Stimulated activated CD4-positive, alpha-beta T cell treated with anti-CD3 and anti-CD28 coated beads, TNF-alpha, amount 100 ng/mL, for 48 hours (primary cell): ENCODE measurements at regions not wholly inside any gene's neighbourhood (a gene's known extent, or its start where the extent isn't known, plus 50 kb on each side); places are given as distances from the start of the nearest gene placed in this dataset.

Source experiments
- DNase-seq, 3 donors: peaks; one replicate each; pipeline ENCODE4 v3.0.0-alpha.2; 2020; ENCODE audit warnings: low read depth in 3 of 3

DNA sequence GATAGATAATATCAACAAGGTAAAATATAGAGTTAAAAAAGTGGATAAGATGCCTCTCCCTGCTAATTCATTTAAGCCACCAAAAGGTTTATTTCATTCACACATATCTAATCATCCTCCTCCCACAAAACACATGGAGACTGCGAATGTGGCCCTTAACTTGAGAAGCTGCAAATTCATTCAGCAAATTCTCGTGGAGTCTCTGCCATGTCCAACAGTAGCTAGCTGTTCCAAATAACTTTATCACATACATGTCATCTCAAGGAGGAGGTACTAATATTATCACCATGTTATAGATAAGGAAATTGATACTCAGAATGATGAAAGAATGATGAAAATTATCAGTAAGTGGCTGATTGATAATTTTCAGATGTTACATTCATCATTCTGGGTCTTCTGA lies 950.2 kb downstream of the CDH11 start:
- DNase-seq, result no peak

DNA sequence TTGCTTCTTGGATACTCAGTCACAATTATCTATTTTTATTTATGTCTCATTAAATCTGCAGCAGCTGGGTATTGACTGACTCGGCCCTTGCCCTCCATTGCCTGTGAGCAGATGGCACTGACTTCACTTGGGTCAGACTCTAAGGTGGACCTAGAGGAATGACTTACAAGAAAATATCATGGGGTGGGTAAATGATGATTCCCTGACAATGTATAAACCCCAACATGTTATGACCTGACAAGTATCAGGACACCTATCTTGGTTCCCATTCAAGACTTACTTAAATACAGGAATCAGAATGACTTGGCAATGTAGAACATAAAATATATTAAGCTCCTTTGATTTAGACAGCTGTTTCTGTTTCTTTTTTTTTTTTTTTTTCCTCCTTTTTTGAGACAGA lies 953.5 kb downstream of the CDH11 start:
- DNase-seq, result no peak

DNA sequence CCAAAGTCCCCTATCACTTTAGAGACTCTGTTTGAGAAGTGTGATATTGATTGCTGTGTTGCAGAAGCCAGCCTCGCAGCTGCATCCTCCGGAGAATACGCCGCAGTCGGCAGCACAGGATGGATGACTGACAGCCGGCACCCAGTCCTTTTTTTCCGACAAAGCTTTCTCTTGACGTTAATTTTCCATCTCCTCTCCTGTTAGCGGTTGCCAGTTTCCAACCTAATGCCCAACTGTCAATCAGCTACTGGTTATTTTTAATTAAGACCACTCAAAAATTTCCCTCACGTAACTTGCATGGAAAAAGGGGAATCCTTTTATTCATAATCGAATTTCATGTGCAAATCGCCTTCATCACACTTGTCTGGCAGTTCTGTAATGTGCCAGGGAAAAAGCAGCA lies 953.9 kb downstream of the CDH11 start:
- no peak for DNase-seq

DNA sequence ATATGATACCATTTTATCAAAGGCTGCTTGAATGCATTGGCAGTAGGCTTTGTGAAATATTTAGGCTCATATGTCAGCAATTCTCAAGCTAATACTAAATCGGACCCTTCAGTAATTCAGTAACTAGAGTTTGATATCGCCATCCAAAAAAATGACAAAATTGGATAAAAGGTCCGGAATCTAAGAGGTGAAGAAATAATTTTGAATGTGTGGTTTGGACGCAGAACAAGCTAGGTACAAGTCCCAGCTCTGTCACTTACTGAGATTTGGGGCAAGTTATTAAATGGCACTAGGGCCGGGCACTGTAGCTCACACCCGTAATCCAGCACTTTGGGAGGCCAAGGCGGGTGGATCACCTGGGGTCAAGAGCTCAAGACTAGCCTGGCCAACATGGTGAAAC lies 956.5 kb downstream of the CDH11 start:
- DNase-seq, result no peak

DNA sequence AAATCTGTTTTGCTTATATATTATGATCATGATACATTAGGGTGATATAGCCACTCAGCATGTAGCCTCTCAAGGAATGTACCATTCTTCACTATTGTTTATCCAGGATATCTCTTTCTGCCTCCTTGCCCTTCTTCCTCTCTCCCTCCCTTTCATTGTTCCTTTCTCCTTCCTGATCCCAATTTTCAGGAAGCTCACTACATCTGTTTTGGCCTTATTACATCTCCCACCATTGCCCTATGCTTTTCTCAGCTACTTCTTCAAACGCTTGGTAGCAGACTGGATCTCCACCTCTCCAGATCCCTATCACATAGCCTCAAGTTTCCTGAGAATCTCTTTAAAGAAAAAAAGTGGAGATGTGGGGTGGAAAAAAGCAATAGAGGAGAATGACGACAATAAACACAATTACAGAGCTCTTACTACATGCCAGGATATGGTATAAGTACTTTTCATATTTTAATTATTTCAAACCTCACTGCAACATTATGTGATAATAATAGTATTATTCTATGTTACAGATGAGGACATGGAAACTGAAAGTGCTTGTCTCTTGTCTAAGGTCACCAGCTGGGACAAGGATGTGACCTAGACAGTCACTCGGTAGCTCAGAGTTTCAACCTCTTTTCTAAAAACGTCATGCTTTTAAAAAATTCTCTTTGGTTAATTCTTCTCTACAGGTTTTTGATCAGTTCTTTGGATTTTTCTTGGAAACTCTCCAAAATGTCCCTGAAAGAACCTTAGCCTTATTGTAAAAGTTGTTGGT lies 959.1 kb downstream of the CDH11 start:
- DNase-seq, result no peak

DNA sequence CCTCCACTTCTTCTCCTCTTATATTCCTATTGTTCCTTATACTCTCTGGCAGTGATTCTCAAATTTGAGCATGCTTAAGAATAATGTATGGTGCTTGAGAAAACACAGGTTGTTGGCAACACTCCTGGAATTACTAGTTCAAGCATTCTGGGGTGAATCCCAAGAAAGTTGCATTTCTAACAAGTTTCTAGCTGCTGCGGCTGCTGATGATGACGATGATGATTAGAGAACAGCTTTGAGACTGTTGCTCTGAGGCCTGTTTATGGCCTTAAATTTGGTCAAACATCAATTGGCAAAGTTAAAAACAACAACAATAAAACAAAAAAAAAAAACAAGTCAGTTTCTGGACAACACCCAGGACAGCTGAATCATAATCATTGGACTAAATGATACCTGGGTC lies 961.9 kb downstream of the CDH11 start:
- no peak for DNase-seq

DNA sequence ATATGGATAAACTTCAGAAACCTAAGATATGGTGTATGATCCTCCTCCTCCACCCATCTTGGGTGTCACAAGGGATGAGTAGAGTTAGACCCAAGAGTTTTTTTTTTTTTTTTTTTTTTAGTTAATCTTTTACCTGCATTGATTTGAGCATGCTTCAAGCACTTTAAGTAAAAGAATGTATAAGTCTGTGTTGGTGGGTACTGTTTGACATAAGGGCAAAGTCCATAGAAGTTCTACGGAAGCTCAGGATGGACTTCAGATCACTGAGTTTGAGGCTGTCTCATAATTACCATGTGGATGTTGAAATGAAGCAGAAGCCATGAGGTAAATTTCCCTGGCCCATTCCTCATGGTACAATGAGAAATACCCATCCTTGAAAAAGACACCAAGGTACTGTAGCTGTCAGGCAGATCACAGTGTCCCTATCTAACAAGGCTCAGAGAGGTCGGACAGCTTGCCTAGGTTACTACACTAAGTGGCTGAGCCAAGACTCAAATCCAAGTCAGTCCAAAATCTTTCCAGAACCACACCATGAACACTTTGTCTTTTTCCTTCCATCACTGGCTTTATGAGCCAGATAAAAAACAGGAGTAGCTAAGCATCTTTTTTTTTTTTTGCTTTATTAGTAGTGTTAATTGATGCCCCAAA lies 962.8 kb downstream of the CDH11 start:
- DNase-seq, result no peak

DNA sequence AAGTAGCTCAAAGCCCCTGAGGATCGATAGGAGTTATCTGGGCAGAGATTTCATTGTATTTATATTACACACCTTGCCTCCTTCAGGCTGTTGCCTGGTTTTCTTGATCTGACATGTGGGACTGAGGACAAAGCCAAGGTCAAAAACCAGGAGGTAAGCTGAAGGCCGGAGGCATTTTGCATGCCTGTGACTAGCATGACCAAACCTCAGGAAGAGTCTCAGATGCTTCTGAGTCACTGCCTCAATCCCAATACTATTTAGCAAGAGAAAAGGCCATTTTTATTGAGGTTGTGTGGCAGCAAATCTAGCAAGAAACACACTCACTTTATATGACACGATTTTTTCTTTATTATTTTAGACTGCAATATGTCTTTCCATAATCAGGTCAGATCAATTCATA lies 968.1 kb downstream of the CDH11 start:
- no peak for DNase-seq

DNA sequence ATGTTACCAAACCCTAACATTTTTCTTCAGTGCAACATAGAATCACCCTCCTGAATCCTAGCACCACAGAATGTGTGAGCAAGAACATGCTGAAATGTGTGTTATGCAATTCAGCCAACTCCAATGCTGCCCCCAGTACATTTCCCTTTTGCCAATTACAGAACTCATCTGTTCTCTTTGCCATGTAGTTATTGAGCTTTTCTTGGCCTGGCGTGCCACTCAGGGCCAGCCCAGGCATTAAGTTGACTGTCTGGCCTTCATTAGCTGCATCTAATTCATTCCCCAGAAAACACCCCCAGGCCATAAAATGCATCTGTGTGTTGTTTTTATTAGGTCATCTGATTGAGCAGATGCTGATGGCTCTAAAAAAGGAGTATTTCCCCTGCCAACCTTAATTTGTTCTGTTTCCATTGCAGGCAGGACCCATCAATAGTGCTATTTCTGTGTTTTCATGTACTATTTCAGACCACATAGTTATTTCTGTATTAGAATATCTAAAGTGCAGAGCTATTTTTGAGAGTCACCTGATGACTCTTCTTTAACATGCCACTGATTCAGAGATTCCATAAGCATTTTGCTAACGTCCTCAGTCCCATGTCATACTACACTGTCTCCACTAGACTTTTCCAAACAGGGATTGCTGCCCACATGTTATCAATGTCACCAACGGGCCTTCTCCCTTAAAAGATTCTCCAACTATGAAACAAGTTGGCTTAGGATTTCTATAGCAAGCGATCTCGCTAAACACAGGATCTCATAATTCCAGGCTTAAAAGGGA lies 969.7 kb downstream of the CDH11 start:
- no peak for DNase-seq

DNA sequence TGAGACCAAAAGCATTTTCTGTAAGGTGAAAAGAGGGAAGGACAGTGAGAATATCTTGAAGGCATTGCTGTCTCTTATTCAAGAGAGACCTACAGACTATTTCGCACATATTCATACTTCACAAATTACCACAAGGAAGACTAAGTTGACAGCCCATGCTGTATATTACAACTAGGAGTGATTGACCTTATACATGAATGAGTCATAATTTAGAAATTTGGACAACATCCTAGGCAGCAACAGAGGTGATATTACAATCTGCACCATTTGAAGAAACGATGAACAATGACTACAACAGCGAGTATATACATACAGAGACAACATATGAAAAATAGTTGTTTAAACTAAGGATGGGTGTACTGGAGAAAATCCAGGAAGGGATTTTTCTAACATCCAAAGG lies 971.7 kb downstream of the CDH11 start:
- DNase-seq, result no peak

DNA sequence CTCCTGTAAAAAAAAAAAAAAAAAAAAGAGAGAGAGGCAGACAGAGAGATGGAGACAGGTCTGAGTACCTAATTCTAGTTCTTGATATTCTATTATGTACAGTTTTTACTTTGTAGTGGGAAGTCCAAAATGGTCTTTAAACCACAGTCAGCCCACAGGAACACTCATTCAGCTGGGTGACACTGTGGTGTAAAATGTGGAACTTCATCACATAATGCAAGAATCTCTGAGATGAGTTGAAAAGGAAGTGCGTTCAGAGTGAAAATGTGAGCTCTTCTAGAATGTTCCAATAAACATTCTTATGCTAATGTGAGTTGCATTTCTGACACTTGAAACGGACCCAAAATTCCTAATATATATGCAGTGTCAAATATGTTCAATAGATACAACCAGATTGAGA lies 972.1 kb downstream of the CDH11 start:
- no peak for DNase-seq

DNA sequence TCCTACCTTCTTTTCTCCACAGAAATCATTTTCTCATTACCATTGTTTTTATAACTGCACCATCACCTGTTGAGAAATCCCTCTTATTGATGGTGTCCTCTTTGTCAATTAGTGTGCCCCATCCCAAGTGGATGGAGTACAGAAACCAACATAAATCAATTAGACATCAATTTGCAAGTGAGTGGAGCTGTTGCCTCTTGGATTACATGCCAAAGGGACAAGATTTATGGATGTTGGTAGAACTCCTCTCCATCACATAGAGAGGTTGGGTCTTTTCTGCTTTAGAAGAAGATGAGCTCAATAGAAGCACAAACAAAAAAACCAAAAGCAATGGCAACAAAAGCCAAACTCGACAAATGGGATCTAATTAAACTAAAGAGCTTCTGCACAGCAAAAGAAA lies 973.5 kb downstream of the CDH11 start:
- no peak for DNase-seq

DNA sequence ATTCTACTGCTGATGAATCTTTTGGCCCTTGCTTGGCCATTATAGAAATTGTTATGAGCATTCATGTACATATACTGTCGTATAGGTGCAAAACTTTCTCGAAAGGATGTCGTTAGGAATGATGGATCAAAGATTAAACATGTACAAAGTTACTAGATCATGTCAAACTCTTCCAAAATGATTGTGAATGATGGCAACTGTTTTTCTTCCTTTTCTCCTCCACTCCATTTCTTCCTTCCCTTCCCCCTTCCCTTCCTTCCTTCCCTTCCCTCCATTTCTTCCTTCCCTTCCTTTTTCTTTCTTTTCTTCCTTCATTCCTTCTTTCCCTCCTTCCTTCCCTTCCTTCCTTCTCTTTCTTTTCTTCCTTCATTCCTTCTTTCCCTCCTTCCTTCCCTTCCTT lies 973.9 kb downstream of the CDH11 start:
- no peak for DNase-seq

DNA sequence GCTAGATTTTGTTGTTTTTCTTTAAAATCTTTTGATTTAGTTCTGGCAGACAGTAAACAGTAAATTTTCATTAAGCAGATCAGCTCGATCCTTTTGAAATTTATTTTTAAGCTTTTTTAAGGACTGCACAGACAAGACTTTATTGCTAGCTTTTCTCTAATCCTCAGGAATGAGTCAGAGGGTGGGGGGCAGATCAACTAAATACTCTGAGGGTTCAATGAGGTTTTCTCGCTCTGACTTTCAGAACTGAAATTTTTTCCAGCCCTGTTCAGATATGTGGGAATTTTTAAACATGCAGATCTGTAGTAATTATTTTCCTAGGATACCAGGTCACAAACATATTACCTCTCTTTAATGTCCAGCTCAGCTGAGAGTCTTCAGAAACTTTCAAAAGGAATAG lies 977.2 kb downstream of the CDH11 start:
- DNase-seq, result no peak

DNA sequence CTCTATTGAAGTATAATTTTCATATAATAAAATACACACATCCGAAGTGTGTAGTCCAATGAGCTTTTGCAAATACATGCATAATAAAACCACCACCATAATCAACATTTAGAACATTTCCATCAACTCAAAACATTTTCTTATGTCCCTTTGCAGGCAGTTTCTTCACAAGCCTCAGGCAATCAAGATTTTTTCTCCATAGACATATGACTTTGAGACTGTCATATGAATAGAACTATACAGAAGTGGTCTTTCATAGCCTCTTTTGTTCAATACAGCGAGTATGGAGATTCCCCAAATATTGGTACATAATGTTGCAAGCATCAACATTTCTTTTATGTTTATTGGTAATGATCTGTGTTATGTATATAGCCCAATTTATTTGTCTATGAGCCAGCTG lies 983.2 kb downstream of the CDH11 start:
- no peak for DNase-seq

DNA sequence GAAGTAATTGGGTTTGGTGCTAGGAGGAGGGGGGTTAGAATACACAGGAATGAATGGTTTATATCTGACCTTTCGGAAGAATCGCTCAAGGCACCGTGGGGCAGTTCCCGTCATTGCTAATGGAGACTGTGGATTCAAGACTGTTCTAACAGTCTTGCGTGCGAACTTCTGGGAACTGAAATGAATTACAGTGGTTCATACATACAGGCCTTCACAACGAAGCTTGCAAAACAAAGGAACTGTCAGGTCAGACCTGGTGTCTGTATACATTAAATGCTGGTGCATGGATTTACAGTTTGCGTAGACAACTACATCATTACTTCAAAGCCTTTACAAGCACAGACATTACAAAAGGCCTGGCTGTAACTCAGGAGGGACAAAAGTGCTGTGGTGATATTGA lies 983.9 kb downstream of the CDH11 start:
- DNase-seq, result no peak

DNA sequence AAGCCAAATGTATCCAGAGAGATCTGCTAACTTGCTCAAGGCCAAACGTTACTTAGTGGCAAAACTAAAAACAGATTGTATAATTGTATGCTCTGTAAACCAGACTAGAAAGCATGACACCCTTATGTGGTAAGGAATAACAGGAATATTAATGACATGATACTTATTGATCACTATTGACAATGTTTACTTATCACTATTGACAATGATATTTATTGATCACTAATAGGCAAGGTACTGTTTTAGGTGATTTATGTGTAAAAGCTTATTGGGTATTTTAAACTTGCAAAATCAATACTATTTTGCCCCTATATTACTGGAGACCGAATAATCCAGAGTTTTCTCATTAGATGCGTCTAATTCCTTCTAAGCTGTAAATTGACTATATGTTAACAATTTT lies 985.1 kb downstream of the CDH11 start:
- DNase-seq, result no peak

DNA sequence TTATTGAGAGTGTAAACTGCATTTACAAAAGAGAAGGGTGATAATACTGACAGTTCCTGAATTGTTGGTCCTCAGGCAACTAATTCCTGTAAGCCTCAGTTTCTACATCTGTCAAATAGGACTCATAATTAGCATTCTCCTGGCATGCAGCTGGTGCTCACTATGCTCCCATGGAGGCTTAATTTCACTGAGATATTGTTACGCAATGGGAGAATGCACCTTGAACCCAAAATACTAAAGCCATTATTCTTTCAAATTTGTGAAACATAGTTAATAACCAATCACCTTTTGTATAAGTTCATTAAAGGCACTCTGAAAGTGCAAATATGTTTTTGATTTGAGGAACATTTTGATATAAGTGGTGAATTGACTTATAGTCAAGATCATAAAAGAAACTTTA lies 985.5 kb downstream of the CDH11 start:
- no peak for DNase-seq

DNA sequence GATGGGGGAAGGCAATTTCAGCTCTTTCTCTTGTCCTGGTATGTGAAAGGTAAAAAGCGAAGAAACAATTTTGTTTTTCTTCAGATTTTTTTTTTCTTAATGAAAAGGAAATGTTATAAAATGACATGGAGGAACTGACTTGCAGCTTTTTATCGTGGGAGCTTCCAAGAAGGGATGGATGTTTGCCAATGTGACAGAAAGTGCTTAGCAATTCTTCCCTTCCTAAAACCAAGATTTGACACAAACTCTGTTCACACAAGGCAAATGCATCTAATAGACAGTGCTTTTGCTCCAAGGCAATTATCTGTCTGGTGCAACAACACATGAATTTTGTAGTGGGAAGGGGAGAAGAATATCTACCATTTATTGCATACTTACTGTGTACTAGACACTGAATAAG lies 988.5 kb downstream of the CDH11 start:
- DNase-seq, result no peak

DNA sequence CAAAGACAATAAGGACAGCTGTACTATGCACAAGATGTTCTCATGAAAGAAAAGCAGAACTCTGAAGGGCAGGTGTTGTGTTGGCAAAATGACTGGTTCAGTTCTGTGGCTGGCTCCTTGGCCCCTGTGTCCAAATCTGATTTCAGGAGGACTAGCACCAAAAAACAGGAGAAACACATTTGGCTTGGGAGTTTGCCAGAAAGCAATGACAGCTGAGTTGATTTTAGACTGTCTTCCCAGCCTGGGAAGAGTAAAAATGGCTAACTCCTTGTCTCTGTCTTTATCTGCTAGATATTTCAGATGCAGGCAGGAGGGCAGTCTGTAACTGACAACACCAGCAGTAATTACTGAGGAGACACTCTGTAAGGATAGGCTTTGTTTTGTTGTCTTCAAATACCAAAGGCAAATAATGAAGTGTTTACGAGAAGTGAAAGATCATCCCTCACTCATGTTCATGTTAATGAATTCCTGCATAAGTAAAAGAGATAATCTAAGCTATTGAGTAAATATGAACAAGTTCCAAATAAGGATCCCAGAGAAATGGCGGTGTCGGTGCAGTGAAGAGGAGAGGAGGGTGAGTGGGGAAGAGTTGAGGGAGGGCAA lies 989.0 kb downstream of the CDH11 start:
- DNase-seq, result no peak

DNA sequence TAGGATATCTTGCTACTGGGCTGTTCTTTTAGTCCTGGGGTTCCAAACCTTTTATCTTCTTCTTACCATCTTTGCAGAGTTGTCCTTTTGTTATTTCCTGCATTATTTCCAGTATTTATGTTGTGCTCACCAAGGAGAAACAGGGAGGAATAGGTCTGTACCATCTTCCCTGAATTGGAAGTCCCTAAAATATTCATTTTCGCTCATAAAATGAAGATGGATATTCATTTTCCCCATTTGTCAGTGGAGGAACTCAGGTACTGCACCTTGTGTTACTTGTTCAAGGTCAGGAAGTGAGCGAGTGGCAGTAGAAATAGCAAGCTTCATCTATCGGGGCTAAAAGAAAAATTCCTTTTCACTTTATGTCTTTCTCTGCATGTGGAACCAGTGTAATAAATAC lies 989.7 kb downstream of the CDH11 start:
- DNase-seq, result no peak

DNA sequence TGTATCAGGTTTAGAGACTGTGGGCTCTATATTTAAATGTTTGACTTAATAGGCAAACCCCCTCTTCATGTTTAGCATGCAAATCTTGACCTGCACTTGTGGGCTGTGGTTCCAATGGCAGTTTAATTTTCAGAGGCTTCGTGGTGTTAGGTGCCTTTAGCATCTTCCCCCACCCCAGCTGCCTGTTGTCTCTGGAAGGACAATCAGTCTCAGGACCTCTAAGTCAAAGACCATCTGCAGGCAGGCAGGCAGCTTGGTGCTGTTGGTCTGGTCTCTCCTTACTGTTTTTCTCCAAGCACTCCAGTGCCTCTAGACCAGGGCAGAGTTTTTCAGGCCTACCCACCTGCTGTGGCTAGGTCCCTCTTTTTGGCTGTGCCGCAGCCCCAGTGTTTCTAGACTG lies 990.4 kb downstream of the CDH11 start:
- no peak for DNase-seq

DNA sequence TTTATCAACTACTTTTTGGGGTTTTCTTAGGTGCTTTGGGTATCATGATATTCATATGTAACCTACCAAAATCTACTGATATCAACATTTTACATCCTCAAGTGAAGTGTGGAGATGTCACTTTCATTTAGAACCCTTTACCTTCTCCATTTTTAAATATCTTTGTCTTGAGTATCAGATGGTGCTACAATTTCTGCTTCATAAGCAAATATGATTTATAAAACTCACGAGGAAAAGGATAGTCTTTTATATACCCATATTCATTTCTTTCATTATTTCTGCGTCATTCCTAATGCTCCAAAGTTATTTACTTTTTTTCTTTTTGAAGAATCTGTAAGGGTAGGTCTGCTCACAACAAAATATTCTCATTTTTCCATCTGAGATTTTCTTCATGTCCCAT lies 991.7 kb downstream of the CDH11 start:
- DNase-seq, result no peak
